Endothelial cell of umbilical vein (primary cell): ENCODE measurements at regions not wholly inside any gene's neighbourhood (a gene's known extent, or its start where the extent isn't known, plus 50 kb on each side); places are given as distances from the start of the nearest gene placed in this dataset.

Source experiments
- BruUV-seq: library from RNA; stranded (reverse); fragments of 400-500 nt; replicated peaks from 2 replicates; lab custom pipeline; 2021; lab: Mats Ljungman, UMichigan
- CTCF ChIA-PET: fragments of 300-600, 350-600 bp; sonication (Branson Sonifier 250); formaldehyde crosslinking; loops from one replicate; lab custom pipeline; 2021; ENCODE audit warnings: antibody characterized with exemption, inconsistent platforms; lab: Charles Lee
- POLR2A ChIA-PET: fragments of 300-600, 350-600 bp; sonication (Branson Sonifier 250); formaldehyde crosslinking; loops from one replicate; lab custom pipeline; 2021; ENCODE audit warnings: antibody characterized with exemption, inconsistent platforms; lab: Charles Lee
- DNase-seq: peaks from one replicate; pipeline ENCODE4 v3.0.0-alpha.2; 2011; ENCODE audit warnings: low read depth, low spot score
- FAIRE-seq: peaks from 2 replicates; lab custom pipeline; 2011; peaks lifted over from hg19 to GRCh38; lab: Jason Lieb, UNC
- H2AFZ ChIP-seq: 2 replicates; pipeline ENCODE4 v1.6.0; 2012; ENCODE audit warnings: low read depth, low read length, control low read depth, inconsistent platforms
- H3K27ac ChIP-seq: 2 replicates; pipeline ENCODE4 v1.5.1; 2011; ENCODE audit warnings: low read depth, mild to moderate bottlenecking, control low read depth, low read length, moderate library complexity; ENCODE audit not compliant: insufficient read depth
- H3K27me3 ChIP-seq, 2 experiments: 2 replicates each; pipeline versions ENCODE4 v1.6.0 to v1.6.1; 2011; ENCODE audit warnings: low read length in 2 of 2, mixed read lengths in 1 of 2; ENCODE audit not compliant: control insufficient read depth in 2 of 2, insufficient read depth in 2 of 2
- H3K36me3 ChIP-seq, 2 experiments: 2 replicates in 1 of 2; 3 replicates in 1 of 2; pipeline ENCODE4 v1.5.1; 2011; ENCODE audit warnings: low read length in 2 of 2, mild to moderate bottlenecking in 1 of 2, moderate library complexity in 1 of 2; ENCODE audit not compliant: control insufficient read depth in 2 of 2, insufficient read depth in 2 of 2; ENCODE audit errors: extremely low read depth in 1 of 2
- H3K4me1 ChIP-seq: 3 replicates; pipeline ENCODE4 v1.5.1; 2011; ENCODE audit warnings: mild to moderate bottlenecking, low read length; ENCODE audit not compliant: control insufficient read depth, insufficient read depth; ENCODE audit errors: extremely low read depth
- H3K4me2 ChIP-seq: 2 replicates; pipeline ENCODE4 v1.6.1; 2011; ENCODE audit warnings: low read length, control low read depth, mixed read lengths; ENCODE audit not compliant: insufficient read depth
- H3K4me3 ChIP-seq, 3 experiments: fragments of 200-600 bp in 1 of 3; sonication (generic), shearing (Covaris generic) in 1 of 3; replicated peaks in 1 of 3; 2 replicates each; pipeline ENCODE4 v1.5.1; 2011 to 2016; ENCODE audit warnings: control low read depth in 3 of 3, low read length in 3 of 3, mild to moderate bottlenecking in 2 of 3, inconsistent platforms in 1 of 3, low read depth in 1 of 3, moderate library complexity in 1 of 3; ENCODE audit not compliant: insufficient read depth in 1 of 3
- H3K79me2 ChIP-seq: 2 replicates; pipeline ENCODE4 v1.6.0; 2012; ENCODE audit warnings: low read length, inconsistent platforms; ENCODE audit not compliant: control insufficient read depth, insufficient read depth
- H3K9ac ChIP-seq: replicated peaks from 2 replicates; pipeline ENCODE3; 2011; ENCODE audit warnings: low read length, control low read depth; ENCODE audit not compliant: insufficient read depth; ENCODE audit errors: extremely low read depth
- H3K9me1 ChIP-seq: replicated peaks from 3 replicates; pipeline ENCODE4 v1.6.0; 2011; ENCODE audit warnings: mild to moderate bottlenecking, low read length; ENCODE audit not compliant: control insufficient read depth, insufficient read depth; ENCODE audit errors: extremely low read depth
- H3K9me3 ChIP-seq: replicated peaks from 2 replicates; pipeline ENCODE4 v1.5.1; 2012; ENCODE audit warnings: low read length, inconsistent platforms; ENCODE audit not compliant: control insufficient read depth, insufficient read depth
- H4K20me1 ChIP-seq: replicated peaks from 2 replicates; pipeline ENCODE3; 2011; ENCODE audit warnings: mild to moderate bottlenecking, low read length; ENCODE audit not compliant: control insufficient read depth, insufficient read depth; ENCODE audit errors: extremely low read depth
- EZH2 ChIP-seq: IDR thresholded peaks from 2 replicates; pipeline ENCODE4 v1.6.1; 2012; ENCODE audit warnings: borderline replicate concordance, low read depth, mild to moderate bottlenecking, moderate library complexity, low read length, inconsistent platforms; ENCODE audit not compliant: severe bottlenecking
- FOS ChIP-seq: IDR thresholded peaks from 2 replicates; pipeline ENCODE4 v1.6.1; 2011; ENCODE audit warnings: mild to moderate bottlenecking, low read length, moderate library complexity, borderline replicate concordance; ENCODE audit not compliant: insufficient read depth
- GATA2 ChIP-seq: IDR thresholded peaks from 2 replicates; pipeline ENCODE4 v1.7.0; 2011; ENCODE audit warnings: low read depth, mild to moderate bottlenecking, moderate library complexity, mixed read lengths, low read length; ENCODE audit not compliant: insufficient read length, insufficient read depth
- JUN ChIP-seq: IDR thresholded peaks from 2 replicates; pipeline ENCODE4 v1.6.1; 2011; ENCODE audit warnings: borderline replicate concordance, low read depth; ENCODE audit not compliant: insufficient read length, insufficient read depth
- MYC ChIP-seq: IDR thresholded peaks from one replicate; pipeline ENCODE4 v1.6.1; 2011; ENCODE audit warnings: mild to moderate bottlenecking, low read depth, low read length
- POLR2A ChIP-seq: IDR thresholded peaks from 2 replicates; pipeline ENCODE4 v1.6.1; 2012; ENCODE audit warnings: low read depth, mild to moderate bottlenecking, control low read depth, low read length
- POLR2AphosphoS5 ChIP-seq: IDR thresholded peaks from 2 replicates; pipeline ENCODE4 v1.6.1; 2012; ENCODE audit warnings: low read depth, mild to moderate bottlenecking, control low read depth, low read length, moderate library complexity; ENCODE audit not compliant: insufficient read depth
- dilution Hi-C: fragments of 300-500 bp; cut with MboI; formaldehyde crosslinking; loops from one replicate; pipeline ENCODE4 v1.15.0; 2019; ENCODE audit warnings: low sequenced_read_pairs; ENCODE audit not compliant: extremely low pct_ligation_motif_present
- intact Hi-C: fragments of 100-400 bp; cut with micrococcal nuclease; formaldehyde crosslinking; loops from one replicate; pipeline ENCODE4 v1.10.0; 2022
- TF ChIP-seq, protein P1 (sequence below), 2 donors: IDR thresholded peaks; 1 replicate in 1 of 2; 2 replicates in 1 of 2; pipeline ENCODE4 v1.5.1; 2011; ENCODE audit warnings: low read length in 2 of 2, mild to moderate bottlenecking in 2 of 2, moderate library complexity in 2 of 2, control low read depth in 1 of 2, inconsistent platforms in 1 of 2, low read depth in 1 of 2; ENCODE audit not compliant: insufficient read depth in 1 of 2; ENCODE audit errors: extremely low read depth in 1 of 2
- TF ChIP-seq, protein P2 (sequence below): IDR thresholded peaks from 2 replicates; pipeline ENCODE4 v1.6.1; 2011; ENCODE audit not compliant: insufficient read depth, insufficient read length

- dilution Hi-C loops: no loop called here
- intact Hi-C loops: no loop called here
These were observed 55.4 kb upstream of the LPGAT1 start for GRCh38 chr1:211885747-211886522.

More at GRCh38 chr1:211885747-211886522, 55.4 kb upstream of the LPGAT1 start:
- no peaks in the 10 kb centered on the region for H4K20me1 ChIP-seq
- no peak overlapping the region for H3K27ac ChIP-seq
- no peaks in the 10 kb centered on the region for H3K9me1 ChIP-seq
- DNase-seq (no peak), FAIRE-seq (no peak)
- H3K9ac ChIP-seq: no peak overlapping the region
- ChIA-PET POLR2A (no interaction called here), CTCF (no interaction called here)
- H3K4me2 ChIP-seq: no peak overlapping the region
- no peak overlapping the region for H2AFZ ChIP-seq
- peaks cover 0 to 9% of the 10 kb centered on the region in 2 experiments for H3K27me3 ChIP-seq
- H3K36me3 ChIP-seq: no peaks in the 10 kb centered on the region
- no peaks in the 10 kb centered on the region for H3K9me3 ChIP-seq
- TF ChIP-seq FOS: no peak
- no peak for TF ChIP-seq MYC
- TF ChIP-seq EZH2: no peak
- TF ChIP-seq, protein P1, sequence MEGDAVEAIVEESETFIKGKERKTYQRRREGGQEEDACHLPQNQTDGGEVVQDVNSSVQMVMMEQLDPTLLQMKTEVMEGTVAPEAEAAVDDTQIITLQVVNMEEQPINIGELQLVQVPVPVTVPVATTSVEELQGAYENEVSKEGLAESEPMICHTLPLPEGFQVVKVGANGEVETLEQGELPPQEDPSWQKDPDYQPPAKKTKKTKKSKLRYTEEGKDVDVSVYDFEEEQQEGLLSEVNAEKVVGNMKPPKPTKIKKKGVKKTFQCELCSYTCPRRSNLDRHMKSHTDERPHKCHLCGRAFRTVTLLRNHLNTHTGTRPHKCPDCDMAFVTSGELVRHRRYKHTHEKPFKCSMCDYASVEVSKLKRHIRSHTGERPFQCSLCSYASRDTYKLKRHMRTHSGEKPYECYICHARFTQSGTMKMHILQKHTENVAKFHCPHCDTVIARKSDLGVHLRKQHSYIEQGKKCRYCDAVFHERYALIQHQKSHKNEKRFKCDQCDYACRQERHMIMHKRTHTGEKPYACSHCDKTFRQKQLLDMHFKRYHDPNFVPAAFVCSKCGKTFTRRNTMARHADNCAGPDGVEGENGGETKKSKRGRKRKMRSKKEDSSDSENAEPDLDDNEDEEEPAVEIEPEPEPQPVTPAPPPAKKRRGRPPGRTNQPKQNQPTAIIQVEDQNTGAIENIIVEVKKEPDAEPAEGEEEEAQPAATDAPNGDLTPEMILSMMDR (IDR thresholded peaks at IDR 0.05; ENCODE audit: extremely low read depth in 1 of 2, insufficient read depth in 1 of 2, low read depth in 1 of 2, low read length in 2 of 2): no peak
- no peak for TF ChIP-seq POLR2A
- TF ChIP-seq POLR2AphosphoS5: no peak
- TF ChIP-seq, protein P2, sequence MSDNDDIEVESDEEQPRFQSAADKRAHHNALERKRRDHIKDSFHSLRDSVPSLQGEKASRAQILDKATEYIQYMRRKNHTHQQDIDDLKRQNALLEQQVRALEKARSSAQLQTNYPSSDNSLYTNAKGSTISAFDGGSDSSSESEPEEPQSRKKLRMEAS: no peak
- TF ChIP-seq GATA2: no peak
- no peak for TF ChIP-seq JUN
- no peak overlapping the region for H3K4me3 ChIP-seq
- H3K4me1 ChIP-seq: no peaks in the 10 kb centered on the region
- H3K79me2 ChIP-seq: no peaks in the 10 kb centered on the region
- BruUV-seq: no TSS peak
